CD4-positive, alpha-beta T cell treated with Interleukin-12 subunit alpha and Interleukin-12 subunit beta, for 1 hour (primary cell): ENCODE measurements at regions not wholly inside any gene's neighbourhood (a gene's known extent, or its start where the extent isn't known, plus 50 kb on each side); places are given as distances from the start of the nearest gene placed in this dataset.

Experiments
- DNase-seq: peaks from one replicate; pipeline ENCODE4 v3.0.0-alpha.2; 2020

GRCh38 chr6:114403858-114404257, 61.0 kb upstream of the HS3ST5 start:
- DNase-seq: no peak

DNA sequence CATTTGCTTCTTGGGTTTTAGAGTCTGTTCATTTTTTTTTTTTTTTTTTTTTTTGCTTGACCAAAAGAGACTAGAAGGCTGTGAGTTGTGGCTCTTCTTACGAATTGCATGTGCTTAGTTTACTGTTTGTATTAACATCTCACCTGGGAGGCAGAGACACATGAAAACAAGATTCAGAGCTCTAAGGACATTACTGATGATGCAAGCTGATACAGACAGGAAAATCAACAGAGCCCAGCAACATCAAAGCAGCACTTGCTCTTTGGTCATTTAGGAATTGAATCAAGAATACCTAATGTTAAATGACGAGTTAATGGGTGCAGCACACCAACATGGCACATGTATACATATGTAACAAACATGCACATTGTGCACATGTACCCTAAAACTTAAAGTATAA, 55.7 kb upstream of the HS3ST5 start:
- no peak for DNase-seq
